GM12872 (cell line): ENCODE measurements at regions not wholly inside any gene's neighbourhood (a gene's known extent, or its start where the extent isn't known, plus 50 kb on each side); places are given as distances from the start of the nearest gene placed in this dataset.

Experiments used
- CTCF ChIP-seq: IDR thresholded peaks from 3 replicates; pipeline ENCODE4 v1.5.1; 2011; ENCODE audit warnings: low read depth, mild to moderate bottlenecking, low read length, moderate library complexity; ENCODE audit not compliant: insufficient read depth

- no peak for TF ChIP-seq CTCF
These were observed 512.9 kb upstream of the ZEB2 start for GRCh38 chr2:145032791-145033190.

GRCh38 chr2:145029873-145030272 is 510.0 kb upstream of the ZEB2 start:
- no peak for TF ChIP-seq CTCF

- TF ChIP-seq CTCF = no peak
These were observed 509.2 kb upstream of the ZEB2 start for GRCh38 chr2:145029081-145029480.

- no peak for TF ChIP-seq CTCF
These were observed 508.4 kb upstream of the ZEB2 start for GRCh38 chr2:145028101-145028920.

GRCh38 chr2:145026456-145027455 is 506.8 kb upstream of the ZEB2 start:
- no peak for TF ChIP-seq CTCF

- no peak for TF ChIP-seq CTCF
These were observed 505.5 kb upstream of the ZEB2 start for GRCh38 chr2:145025382-145025781.

- no peak for TF ChIP-seq CTCF
These were observed 503.5 kb upstream of the ZEB2 start for GRCh38 chr2:145023334-145023934.
